ENCODE measurements at regions not wholly inside any gene's neighbourhood (a gene's known extent, or its start where the extent isn't known, plus 50 kb on each side); places are given as distances from the start of the nearest gene placed in this dataset.
A peak's percentile ranks its signal among the peaks of the same experiment; 100 is the strongest.

GRCh38 chr7:115478426-115478825 is 552.1 kb downstream of the TFEC start:
- no peak for DNase-seq (ENCODE audit: low read depth in 2 of 3, low spot score in 1 of 3)

GRCh38 chr7:115477193-115477651 is 553.3 kb downstream of the TFEC start:
- DNase-seq (ENCODE audit: low read depth in 2 of 3, low spot score in 1 of 3), result no peak

GRCh38 chr7:115476671-115477181 is 553.8 kb downstream of the TFEC start:
- DNase-seq (ENCODE audit: low read depth in 2 of 3, low spot score in 1 of 3), result no peak

- DNase-seq (ENCODE audit: low read depth in 2 of 3, low spot score in 1 of 3), result peak in 1 of 3 donors; percentile 0
Observed at GRCh38 chr7:115475761-115476385, 554.0 kb downstream of the MDFIC start.

GRCh38 chr7:115475206-115475605 is 553.3 kb downstream of the MDFIC start:
- DNase-seq (ENCODE audit: low read depth in 2 of 3, low spot score in 1 of 3), result no peak

- no peak for DNase-seq (ENCODE audit: low read depth in 2 of 3, low spot score in 1 of 3)
Observed at GRCh38 chr7:115474137-115474536, 552.2 kb downstream of the MDFIC start.

- DNase-seq (ENCODE audit: low read depth in 2 of 3, low spot score in 1 of 3), result no peak
Observed at GRCh38 chr7:115471891-115472290, 550.0 kb downstream of the MDFIC start.

- no peak for DNase-seq (ENCODE audit: low read depth in 2 of 3, low spot score in 1 of 3)
Observed at GRCh38 chr7:115462301-115463015, 540.6 kb downstream of the MDFIC start.

- no peak for DNase-seq (ENCODE audit: low read depth in 2 of 3, low spot score in 1 of 3)
Observed at GRCh38 chr7:115449689-115450088, 527.8 kb downstream of the MDFIC start.

GRCh38 chr7:115447495-115447894 is 525.6 kb downstream of the MDFIC start:
- no peak for DNase-seq (ENCODE audit: low read depth in 2 of 3, low spot score in 1 of 3)

- no peak for DNase-seq (ENCODE audit: low read depth in 2 of 3, low spot score in 1 of 3)
Observed at GRCh38 chr7:115441033-115441432, 519.1 kb downstream of the MDFIC start.

GRCh38 chr7:115435178-115435577 is 513.3 kb downstream of the MDFIC start:
- DNase-seq (ENCODE audit: low read depth in 2 of 3, low spot score in 1 of 3), result no peak

- DNase-seq (ENCODE audit: low read depth in 2 of 3, low spot score in 1 of 3), result no peak
Observed at GRCh38 chr7:115429918-115430317, 508.0 kb downstream of the MDFIC start.

GRCh38 chr7:115417662-115418061 is 495.8 kb downstream of the MDFIC start:
- no peak for DNase-seq (ENCODE audit: low read depth in 2 of 3, low spot score in 1 of 3)

GRCh38 chr7:115410972-115411686 is 489.2 kb downstream of the MDFIC start:
- no peak for DNase-seq (ENCODE audit: low read depth in 2 of 3, low spot score in 1 of 3)

GRCh38 chr7:115410434-115410820 is 488.5 kb downstream of the MDFIC start:
- no peak for DNase-seq (ENCODE audit: low read depth in 2 of 3, low spot score in 1 of 3)

- no peak for DNase-seq (ENCODE audit: low read depth in 2 of 3, low spot score in 1 of 3)
Observed at GRCh38 chr7:115409682-115410433, 488.0 kb downstream of the MDFIC start.

- DNase-seq (ENCODE audit: low read depth in 2 of 3, low spot score in 1 of 3), result no peak
Observed at GRCh38 chr7:115406219-115406618, 484.3 kb downstream of the MDFIC start.

- DNase-seq (ENCODE audit: low read depth in 2 of 3, low spot score in 1 of 3), result no peak
Observed at GRCh38 chr7:115387137-115387536, 465.2 kb downstream of the MDFIC start.

GRCh38 chr7:115379321-115379720 is 457.4 kb downstream of the MDFIC start:
- no peak for DNase-seq (ENCODE audit: low read depth in 2 of 3, low spot score in 1 of 3)

- DNase-seq (ENCODE audit: low read depth in 2 of 3, low spot score in 1 of 3), result no peak
Observed at GRCh38 chr7:115368998-115369397, 447.1 kb downstream of the MDFIC start.
